Effector memory CD8-positive, alpha-beta T cell (primary cell): ENCODE measurements at regions not wholly inside any gene's neighbourhood (a gene's known extent, or its start where the extent isn't known, plus 50 kb on each side); places are given as distances from the start of the nearest gene placed in this dataset.

Source experiments
- ATAC-seq: fragments of 150-1000 bp; cut with Tn5 transposase; replicated peaks from 2 replicates; pipeline ENCODE4 v1.10.0; 2021; ENCODE audit warnings: mild to moderate bottlenecking, moderate library complexity
- DNase-seq, 3 experiments: peaks; one replicate each; pipeline ENCODE4 v3.0.0; 2021
- H3K27ac Mint-ChIP-seq, 2 donors: one replicate each; pipeline ENCODE4 v1.8.0; 2022; ENCODE audit warnings: mild to moderate bottlenecking in 2 of 2, mixed read lengths in 2 of 2, moderate library complexity in 2 of 2
- H3K27me3 Mint-ChIP-seq, 2 donors: one replicate each; pipeline ENCODE4 v1.8.0; 2022; ENCODE audit warnings: mixed read lengths in 2 of 2
- H3K36me3 Mint-ChIP-seq: one replicate; pipeline ENCODE4 v1.8.0; 2022; ENCODE audit warnings: mild to moderate bottlenecking, moderate library complexity, mixed read lengths; ENCODE audit not compliant: insufficient read depth
- H3K4me1 Mint-ChIP-seq, 2 donors: one replicate each; pipeline ENCODE4 v1.8.0; 2022; ENCODE audit warnings: low read depth in 2 of 2, mixed read lengths in 2 of 2
- H3K4me3 Mint-ChIP-seq, 2 donors: one replicate each; pipeline ENCODE4 v1.8.0; 2022; ENCODE audit warnings: mild to moderate bottlenecking in 2 of 2, mixed read lengths in 2 of 2, moderate library complexity in 2 of 2
- H3K9me3 Mint-ChIP-seq, 2 donors: one replicate each; pipeline ENCODE4 v1.8.0; 2022; ENCODE audit warnings: mixed read lengths in 2 of 2

DNA sequence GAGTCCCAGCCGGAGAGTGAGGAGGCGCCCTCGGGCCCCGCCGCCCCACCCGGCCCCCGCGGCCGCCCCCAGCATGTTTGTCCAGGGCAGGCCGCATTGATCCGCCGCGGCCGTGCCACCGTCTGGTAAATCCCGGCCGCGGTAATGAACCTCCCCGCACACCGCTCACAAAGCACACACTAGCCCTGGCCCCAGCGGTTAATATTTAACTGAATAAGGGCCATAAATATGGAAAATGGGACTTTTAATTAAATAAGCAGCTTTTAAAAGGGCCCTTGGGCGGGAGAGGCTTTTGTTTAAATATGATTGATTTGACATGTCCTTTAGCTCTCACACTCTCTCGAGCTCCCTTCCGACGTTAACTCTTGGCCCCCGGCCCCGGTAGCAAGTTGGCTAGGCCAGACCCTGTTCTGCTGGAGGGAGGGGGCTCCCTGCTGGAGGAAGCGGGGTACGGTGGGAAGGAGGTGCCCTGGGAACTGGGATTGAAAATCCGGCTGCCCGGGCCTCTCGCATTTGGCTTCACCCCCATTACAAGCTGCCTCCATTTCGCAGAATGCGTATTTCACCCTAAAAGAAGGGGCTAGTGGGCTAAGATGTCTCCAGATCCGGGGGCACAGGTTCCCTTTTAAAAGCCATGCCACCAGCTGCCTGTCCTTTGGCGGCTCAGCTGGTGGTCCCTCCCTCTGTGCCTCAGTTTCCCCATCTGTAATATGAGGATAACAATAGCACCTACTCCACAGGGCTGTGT lies 199.8 kb downstream of the RBM19 start:
- H3K27ac Mint-ChIP-seq: no peak overlapping the region
- ATAC-seq (no peak), DNase-seq (no peak)
- peaks cover 7 to 9% of the 10 kb centered on the region in 2 donors for H3K9me3 Mint-ChIP-seq
- no peaks in the 10 kb centered on the region for H3K36me3 Mint-ChIP-seq
- H3K4me3 Mint-ChIP-seq: no peak overlapping the region
- H3K27me3 Mint-ChIP-seq: peaks cover 28 to 31% of the 10 kb centered on the region in 2 donors
- no peaks in the 10 kb centered on the region for H3K4me1 Mint-ChIP-seq

GRCh38 chr12:113764661-113765060 lies 201.5 kb downstream of the RBM19 start:
- H3K4me1 Mint-ChIP-seq: no peaks in the 10 kb centered on the region
- H3K36me3 Mint-ChIP-seq: no peaks in the 10 kb centered on the region
- no peak for DNase-seq
- H3K4me3 Mint-ChIP-seq: no peak overlapping the region
- peaks cover 31 to 33% of the 10 kb centered on the region in 2 donors for H3K27me3 Mint-ChIP-seq
- H3K27ac Mint-ChIP-seq: no peak overlapping the region
- H3K9me3 Mint-ChIP-seq: peaks cover 7 to 9% of the 10 kb centered on the region in 2 donors
- ATAC-seq: no peak

DNA sequence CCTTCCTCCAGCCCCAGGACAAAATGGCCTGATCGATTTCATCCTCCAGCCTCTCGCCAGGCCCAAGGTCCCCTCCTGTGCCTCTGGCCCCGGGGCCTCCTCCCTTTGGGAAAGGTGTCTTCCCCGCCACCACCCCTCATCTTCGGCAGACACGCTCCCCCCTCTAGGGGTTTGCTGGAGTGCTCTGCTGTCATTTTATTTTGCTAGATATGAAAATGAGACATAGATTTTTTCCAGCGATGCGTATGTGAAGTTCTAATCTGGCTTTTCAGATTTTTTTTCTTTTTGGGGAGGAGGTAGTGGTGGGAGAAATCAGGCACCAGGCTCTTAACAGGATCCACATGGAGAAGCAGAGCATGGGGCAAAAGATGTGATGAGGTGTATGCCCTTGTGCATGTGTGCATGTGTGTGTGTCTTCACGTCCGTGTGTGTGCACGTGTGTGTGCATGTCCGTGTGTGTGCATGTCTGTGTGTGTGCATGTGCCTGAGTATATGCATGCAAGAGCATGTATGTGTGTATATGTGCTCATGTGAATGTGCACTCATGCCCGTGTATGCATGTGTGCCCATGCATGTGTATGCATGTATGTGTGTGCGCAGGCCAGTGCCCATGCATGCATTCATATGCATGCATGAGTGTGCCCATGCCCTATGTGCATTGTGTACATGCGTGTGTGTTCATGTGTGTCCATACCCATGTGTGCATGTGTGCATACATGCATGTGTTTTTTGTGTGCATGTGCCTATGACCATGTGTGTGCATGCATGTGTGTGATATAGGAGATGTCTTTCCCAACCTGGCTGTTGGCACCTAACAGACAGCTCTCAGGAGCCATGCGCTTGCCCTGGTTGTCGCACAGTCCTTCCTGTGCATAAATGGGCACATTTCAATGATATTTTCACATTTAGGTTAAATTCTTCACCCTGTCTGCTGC lies 203.0 kb downstream of the RBM19 start:
- Mint-ChIP-seq H3K4me3 (no peak overlapping the region), H3K4me1 (no peaks in the 10 kb centered on the region), H3K9me3 (peaks cover 7 to 9% of the 10 kb centered on the region in 2 donors), H3K27ac (no peak overlapping the region), H3K36me3 (no peaks in the 10 kb centered on the region), H3K27me3 (peaks cover 35% of the 10 kb centered on the region in 2 donors)
- no peak for ATAC-seq
- no peak for DNase-seq

DNA sequence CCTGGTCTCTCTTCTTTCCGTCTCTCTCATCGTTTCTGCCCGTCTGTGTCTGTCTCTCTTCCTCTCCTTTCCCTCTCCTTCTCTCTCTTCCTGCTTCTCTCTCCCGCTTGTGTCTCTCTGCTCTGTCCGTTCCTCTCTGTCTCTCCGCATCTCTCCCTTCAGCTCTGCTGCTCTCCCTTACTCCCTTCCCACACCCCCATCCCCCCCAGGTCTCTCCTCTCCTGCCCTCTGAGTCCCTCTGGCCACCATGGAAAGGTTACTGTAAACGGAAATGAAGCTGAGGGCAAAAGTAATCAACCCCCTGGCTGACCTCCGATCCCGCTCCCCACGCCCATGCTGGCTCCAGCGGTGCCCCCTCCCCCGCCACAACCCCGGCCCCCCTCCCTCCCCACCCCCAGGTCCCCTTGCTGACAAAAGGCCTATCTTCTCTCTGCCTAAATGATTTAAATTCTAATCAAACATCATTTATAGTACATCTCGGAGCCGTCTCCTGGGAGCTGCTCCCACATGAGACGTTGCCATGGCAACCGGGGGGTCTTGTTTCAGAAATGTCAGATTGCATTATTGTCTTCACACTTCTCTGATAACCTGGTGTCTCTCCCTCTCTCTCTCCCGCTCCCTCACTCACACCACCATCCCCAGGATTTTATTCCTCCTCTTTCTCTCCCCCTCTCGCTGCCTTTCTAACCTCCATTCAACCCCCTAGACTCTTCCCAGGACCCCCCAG lies 203.8 kb downstream of the RBM19 start:
- H3K9me3 Mint-ChIP-seq: peaks cover 7 to 9% of the 10 kb centered on the region in 2 donors
- no peak for ATAC-seq
- H3K36me3 Mint-ChIP-seq: no peaks in the 10 kb centered on the region
- H3K27me3 Mint-ChIP-seq: peaks cover 37 to 44% of the 10 kb centered on the region in 2 donors
- no peak for DNase-seq
- no peak overlapping the region for H3K27ac Mint-ChIP-seq
- H3K4me3 Mint-ChIP-seq: no peak overlapping the region
- H3K4me1 Mint-ChIP-seq: no peaks in the 10 kb centered on the region

DNA sequence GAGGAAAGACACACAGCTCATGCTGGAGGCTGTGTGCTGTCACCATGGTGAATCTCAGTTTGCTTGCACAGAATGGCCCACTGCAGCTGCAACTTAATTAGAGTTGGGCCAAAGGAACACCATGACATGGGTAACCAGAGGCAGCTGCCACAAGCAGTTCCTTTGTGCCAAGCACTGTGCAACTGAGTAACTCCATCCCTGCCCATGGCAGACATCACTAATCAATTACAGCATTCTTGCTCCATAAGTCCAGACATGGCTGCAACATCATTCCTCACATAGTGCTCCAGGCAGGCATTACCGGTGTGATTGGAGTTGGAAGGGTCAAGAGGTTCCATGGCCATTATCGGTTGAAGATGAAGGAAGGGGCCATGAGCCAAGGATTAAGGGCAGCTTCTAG lies 207.0 kb downstream of the RBM19 start:
- H3K27ac Mint-ChIP-seq: no peak overlapping the region
- H3K4me1 Mint-ChIP-seq: no peaks in the 10 kb centered on the region
- DNase-seq (no peak), ATAC-seq (no peak)
- no peaks in the 10 kb centered on the region for H3K9me3 Mint-ChIP-seq
- H3K4me3 Mint-ChIP-seq: no peak overlapping the region
- H3K36me3 Mint-ChIP-seq: no peaks in the 10 kb centered on the region
- H3K27me3 Mint-ChIP-seq: peaks cover 34 to 66% of the 10 kb centered on the region in 2 donors

DNA sequence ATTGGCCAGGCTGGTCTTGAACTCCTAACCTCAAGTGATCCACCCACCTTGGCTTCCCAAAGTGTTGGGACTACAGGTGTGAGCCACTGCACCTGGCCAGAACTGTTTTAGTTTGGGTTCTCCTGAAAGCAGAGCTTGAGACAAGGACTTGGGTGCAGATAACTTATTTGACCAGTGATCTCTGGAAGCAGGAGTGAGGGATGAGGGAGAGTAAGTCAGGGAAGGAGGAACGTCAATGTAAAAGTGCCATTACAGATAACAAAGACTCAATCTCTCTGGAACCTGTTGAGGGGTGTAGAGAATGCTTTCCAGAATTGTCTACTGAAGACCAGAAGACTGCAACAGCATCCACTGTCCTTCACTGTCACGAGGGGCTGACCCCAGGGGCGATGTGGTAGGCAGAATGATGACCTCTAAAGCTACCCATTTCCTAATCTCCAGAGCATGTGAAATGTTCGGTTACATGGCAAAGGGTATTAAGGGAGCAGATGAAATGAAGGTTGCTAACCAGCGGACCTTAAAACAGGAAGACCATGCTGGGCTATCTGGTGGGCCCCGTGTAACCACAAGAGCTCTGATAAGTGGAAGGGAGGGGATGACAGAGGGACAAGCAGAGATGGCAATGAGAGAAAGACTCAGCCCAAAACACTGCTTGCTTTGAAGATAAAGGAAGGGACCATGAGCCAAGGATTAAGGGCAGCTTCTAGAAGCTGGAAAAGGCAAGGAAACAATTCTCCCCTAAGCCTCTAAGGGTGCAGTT lies 207.8 kb downstream of the RBM19 start:
- peaks cover 41 to 71% of the 10 kb centered on the region in 2 donors for H3K27me3 Mint-ChIP-seq
- DNase-seq: no peak
- ATAC-seq: no peak
- H3K36me3 Mint-ChIP-seq: no peaks in the 10 kb centered on the region
- no peaks in the 10 kb centered on the region for H3K9me3 Mint-ChIP-seq
- no peaks in the 10 kb centered on the region for H3K4me1 Mint-ChIP-seq
- no peak overlapping the region for H3K27ac Mint-ChIP-seq
- no peak overlapping the region for H3K4me3 Mint-ChIP-seq

DNA sequence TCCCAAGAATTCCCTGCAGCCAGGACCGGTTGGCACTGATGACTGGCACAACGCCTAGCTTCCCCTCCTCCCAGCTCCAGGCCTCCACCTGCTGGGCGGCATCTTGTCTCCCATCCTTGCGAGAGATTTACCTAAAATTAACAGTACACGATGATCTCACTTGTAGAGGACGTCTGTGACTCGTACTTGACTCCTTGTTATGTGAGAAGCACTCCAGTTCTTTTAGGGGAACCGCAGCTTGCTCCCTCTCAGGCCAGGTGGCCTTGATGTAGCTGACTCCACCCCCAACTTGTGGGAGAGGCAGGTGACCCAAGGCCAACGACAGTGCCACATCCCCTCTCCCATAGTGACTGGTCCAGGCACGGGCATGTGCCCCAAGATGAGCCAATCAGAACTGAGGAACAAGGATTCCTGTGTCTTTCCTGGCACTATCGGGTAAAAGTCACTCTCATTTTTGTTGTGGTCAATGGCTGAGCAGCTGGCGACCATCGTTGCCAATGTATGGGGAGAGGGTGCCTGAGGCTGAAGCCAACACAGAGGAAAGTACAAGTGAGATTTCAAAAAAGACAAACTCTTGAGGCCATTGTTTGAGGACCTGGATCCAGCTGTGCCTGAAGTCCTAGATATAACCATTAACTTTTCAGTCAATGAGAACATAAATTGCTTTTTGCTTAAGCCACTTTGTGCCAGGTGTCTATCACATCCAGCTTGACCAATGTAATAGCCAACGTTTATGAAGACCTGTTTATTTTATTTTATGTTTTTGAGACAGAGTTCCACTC lies 208.7 kb downstream of the RBM19 start:
- ATAC-seq: no peak
- Mint-ChIP-seq H3K9me3 (no peaks in the 10 kb centered on the region), H3K36me3 (no peaks in the 10 kb centered on the region), H3K27ac (no peak overlapping the region), H3K27me3 (peaks cover 34 to 71% of the 10 kb centered on the region in 2 donors), H3K4me3 (no peak overlapping the region), H3K4me1 (no peaks in the 10 kb centered on the region)
- DNase-seq: no peak

GRCh38 chr12:113756609-113757008 lies 209.5 kb downstream of the RBM19 start:
- Mint-ChIP-seq H3K9me3 (no peaks in the 10 kb centered on the region), H3K36me3 (no peaks in the 10 kb centered on the region), H3K27me3 (peaks cover 26 to 65% of the 10 kb centered on the region in 2 donors), H3K4me3 (no peak overlapping the region), H3K27ac (no peak overlapping the region), H3K4me1 (no peaks in the 10 kb centered on the region)
- ATAC-seq: no peak
- DNase-seq: no peak

DNA sequence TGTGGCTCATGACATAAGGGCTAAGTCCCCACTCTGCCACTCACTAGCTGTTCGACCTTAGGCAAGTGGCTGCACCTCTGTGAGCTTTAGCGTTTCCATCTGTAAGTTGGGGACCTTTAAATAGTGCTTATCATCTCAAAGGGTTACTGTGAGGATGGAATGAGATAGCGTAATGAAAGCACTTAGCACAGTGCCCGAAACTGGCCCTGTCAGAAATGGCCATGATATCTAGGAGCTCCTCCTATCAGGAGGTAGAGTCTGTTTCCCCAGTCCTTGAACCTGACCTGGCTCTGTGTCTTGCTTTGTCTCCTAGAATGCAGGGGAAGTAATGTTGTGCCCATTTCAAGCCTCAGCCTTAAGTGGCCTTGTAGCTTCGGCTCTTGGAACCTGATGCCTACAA lies 211.0 kb downstream of the RBM19 start:
- H3K27ac Mint-ChIP-seq: no peak overlapping the region

GRCh38 chr12:113751513-113751912 lies 214.6 kb downstream of the RBM19 start:
- Mint-ChIP-seq H3K36me3 (no peaks in the 10 kb centered on the region), H3K4me1 (no peaks in the 10 kb centered on the region), H3K4me3 (no peak overlapping the region), H3K27ac (no peak overlapping the region), H3K27me3 (peaks cover 23 to 66% of the 10 kb centered on the region in 2 donors), H3K9me3 (no peaks in the 10 kb centered on the region)
- ATAC-seq: no peak
- no peak for DNase-seq

More for the DNA sequence above, 211.0 kb downstream of the RBM19 start:
- peaks cover 19 to 63% of the 10 kb centered on the region in 2 donors for H3K27me3 Mint-ChIP-seq
- no peaks in the 10 kb centered on the region for H3K4me1 Mint-ChIP-seq
- no peak for ATAC-seq
- no peaks in the 10 kb centered on the region for H3K9me3 Mint-ChIP-seq
- no peaks in the 10 kb centered on the region for H3K36me3 Mint-ChIP-seq
- no peak for DNase-seq
- no peak overlapping the region for H3K4me3 Mint-ChIP-seq

- Mint-ChIP-seq H3K27ac (no peak overlapping the region), H3K4me1 (no peaks in the 10 kb centered on the region), H3K36me3 (no peaks in the 10 kb centered on the region), H3K4me3 (no peak overlapping the region), H3K27me3 (peaks cover 27 to 72% of the 10 kb centered on the region in 2 donors), H3K9me3 (no peaks in the 10 kb centered on the region)
- DNase-seq (no peak), ATAC-seq (no peak)
Measured at GRCh38 chr12:113749433-113749815, 216.7 kb downstream of the RBM19 start.

DNA sequence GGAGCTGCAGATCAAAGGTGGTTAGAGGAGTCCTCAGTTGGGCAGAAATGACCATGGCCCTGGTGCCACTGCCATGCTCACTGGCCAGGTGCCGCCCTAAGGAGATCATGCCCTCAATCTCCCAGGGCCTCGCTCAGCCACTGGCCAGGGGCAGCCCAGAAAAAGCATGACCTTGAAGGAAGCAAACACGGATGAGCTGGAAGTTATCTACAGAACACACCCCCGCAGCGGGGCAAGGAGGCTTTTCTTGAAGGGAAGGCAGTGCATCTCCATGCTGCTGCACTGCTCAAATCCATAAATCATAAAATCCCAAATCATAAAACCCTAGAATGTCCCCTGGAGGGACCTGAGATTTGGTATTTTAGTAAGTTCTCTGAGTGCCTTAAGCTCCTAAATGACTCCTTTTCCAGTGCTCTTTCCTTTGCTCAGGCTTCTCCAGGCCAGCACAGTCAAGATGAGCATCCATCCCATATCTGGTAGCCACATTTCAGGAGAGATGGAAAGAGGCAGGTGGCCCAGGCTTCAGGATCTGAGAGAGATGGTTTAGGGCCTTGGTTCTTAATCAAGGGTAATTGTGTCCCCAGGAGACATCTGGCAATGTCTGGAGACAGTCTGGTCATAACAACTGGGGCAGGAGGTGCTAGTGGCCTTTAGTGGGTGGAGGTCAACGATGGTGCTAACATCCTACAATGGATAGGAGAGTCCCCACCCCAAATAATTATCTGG lies 217.3 kb downstream of the RBM19 start:
- Mint-ChIP-seq H3K9me3 (no peaks in the 10 kb centered on the region), H3K27ac (no peak overlapping the region), H3K36me3 (no peaks in the 10 kb centered on the region), H3K27me3 (peaks cover 22 to 69% of the 10 kb centered on the region in 2 donors), H3K4me1 (no peaks in the 10 kb centered on the region), H3K4me3 (no peak overlapping the region)
- ATAC-seq: no peak
- no peak for DNase-seq
